Mammary epithelial cell (primary cell): ENCODE measurements at regions not wholly inside any gene's neighbourhood (a gene's known extent, or its start where the extent isn't known, plus 50 kb on each side); places are given as distances from the start of the nearest gene placed in this dataset.

Source experiments
- CTCF ChIP-seq, 2 donors: IDR thresholded peaks in 1 of 2; conservative IDR thresholded peaks in 1 of 2; 2 replicates each; pipeline ENCODE4 v1.5.1; 2011 to 2012; ENCODE audit warnings: inconsistent platforms in 2 of 2, low read length in 2 of 2, mild to moderate bottlenecking in 2 of 2, control low read depth in 1 of 2, low read depth in 1 of 2; ENCODE audit not compliant: insufficient read depth in 1 of 2; ENCODE audit errors: extremely low read depth in 1 of 2
- EZH2 ChIP-seq: IDR thresholded peaks from 2 replicates; pipeline ENCODE4 v1.6.1; 2012; ENCODE audit warnings: low read length, inconsistent platforms, borderline replicate concordance

GRCh38 chr10:125368146-125368545 lies 207.8 kb upstream of the CTBP2 start:
- TF ChIP-seq CTCF (conservative IDR thresholded peaks at IDR 0.05 in 1 of 2, IDR thresholded peaks at IDR 0.05 in 1 of 2; ENCODE audit: extremely low read depth in 1 of 2, insufficient read depth in 1 of 2, low read depth in 1 of 2, low read length in 2 of 2), result no peak
- no peak for TF ChIP-seq EZH2
